GM21717 (cell line): ENCODE measurements at regions not wholly inside any gene's neighbourhood (a gene's known extent, or its start where the extent isn't known, plus 50 kb on each side); places are given as distances from the start of the nearest gene placed in this dataset.
"Not testable (repeated sequence)": the region's sequence is repeated elsewhere in the genome, so short reads cannot be mapped to it uniquely, and the experiment has no call there.

Experiments
- ATAC-seq: cut with Tn5 transposase; IDR thresholded peaks from one replicate; pipeline ENCODE4 v1.9.1; 2021; ENCODE audit warnings: mild to moderate bottlenecking, moderate library complexity; ENCODE audit not compliant: unreplicated experiment

DNA sequence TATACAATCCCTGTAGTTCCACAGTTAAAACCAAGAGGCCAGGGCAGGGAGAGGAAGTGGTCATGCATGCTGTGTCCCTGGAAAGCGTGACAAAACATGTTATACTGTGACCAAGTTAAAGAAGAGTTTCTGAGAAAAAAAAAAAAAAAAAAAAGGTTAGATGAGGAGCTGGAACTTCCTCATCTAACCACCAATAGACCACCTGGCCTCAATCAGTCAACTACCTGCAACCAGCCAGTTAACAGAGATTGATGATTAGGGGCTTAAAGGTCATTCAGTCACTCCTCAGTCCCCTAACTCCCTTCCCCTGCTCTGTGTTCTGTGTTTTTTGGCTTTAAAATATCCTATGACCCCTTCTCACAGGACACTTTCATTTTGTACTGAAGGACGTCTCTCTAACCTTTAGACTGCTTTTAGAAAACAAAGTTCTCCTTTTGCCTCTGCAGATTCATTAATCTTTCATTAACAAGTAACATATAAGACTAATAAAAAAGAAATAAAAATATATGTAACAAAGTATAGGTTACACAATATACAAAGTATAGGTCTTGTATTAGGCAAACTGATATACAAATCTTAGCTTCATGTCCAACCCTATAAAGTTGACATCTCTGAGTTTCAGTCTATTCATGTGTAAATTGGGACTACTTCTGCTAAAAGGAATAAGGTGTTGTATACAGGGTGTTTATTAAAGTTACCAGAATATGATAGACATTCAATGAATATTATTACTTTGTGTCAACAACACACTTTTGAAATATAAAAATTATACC lies 179.1 kb upstream of the NDST4 start:
- ATAC-seq = peak; percentile 46

DNA sequence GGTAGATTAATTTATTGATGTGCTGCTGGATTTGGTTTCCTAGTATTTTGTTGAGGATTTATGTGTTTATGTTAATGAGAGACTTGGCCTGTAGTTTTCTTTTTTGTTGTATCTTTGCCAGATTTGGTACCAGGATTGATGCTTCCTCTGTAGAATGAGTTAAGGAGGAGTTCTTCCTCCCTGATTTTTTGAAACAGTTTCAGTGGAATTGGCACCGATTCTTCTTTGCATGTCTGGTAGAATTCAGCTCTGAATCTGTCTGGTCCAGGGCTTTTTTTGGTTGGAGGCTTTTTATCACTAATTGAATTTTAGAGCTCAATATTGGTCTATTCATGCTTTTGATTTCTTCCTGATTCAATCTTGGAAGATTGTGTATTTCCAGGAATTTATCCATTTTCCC lies 174.0 kb upstream of the NDST4 start:
- ATAC-seq = no peak

DNA sequence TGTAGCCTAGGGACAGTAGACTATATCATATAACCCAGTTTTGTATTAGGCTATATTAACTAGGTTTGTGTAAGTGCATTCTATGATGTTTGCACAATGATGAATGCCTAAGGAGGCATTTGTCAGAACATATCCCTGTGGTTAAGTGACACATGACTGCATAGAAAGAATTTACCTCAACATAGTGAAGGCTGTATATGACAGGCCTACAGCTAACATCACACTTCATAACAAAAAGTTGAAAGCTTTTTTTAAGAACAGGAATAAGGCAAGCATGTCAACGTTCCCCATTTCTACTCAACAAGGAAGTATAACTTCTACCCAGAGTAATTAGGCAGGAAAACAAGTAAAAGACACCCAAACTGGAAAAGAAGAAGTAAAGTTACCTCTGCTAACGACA lies 165.9 kb upstream of the NDST4 start:
- no peak for ATAC-seq

DNA sequence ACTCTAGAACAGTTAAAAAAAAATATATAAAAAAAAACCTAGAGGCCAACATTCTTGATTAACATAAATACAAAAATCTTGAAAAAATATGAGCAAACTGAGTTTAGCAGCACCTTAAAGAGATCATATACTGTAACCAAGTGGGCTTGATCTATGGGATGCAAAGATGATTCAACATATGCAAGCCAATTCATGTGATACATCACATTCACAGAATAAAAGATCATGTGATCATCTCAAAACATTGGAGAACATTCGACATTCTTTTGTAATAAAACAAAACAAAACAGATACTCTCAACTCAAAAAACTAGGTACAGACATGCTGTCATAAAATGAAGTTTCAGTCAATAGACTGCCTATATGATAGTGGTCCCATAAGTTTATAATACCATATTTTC lies 165.4 kb upstream of the NDST4 start:
- ATAC-seq = no peak

DNA sequence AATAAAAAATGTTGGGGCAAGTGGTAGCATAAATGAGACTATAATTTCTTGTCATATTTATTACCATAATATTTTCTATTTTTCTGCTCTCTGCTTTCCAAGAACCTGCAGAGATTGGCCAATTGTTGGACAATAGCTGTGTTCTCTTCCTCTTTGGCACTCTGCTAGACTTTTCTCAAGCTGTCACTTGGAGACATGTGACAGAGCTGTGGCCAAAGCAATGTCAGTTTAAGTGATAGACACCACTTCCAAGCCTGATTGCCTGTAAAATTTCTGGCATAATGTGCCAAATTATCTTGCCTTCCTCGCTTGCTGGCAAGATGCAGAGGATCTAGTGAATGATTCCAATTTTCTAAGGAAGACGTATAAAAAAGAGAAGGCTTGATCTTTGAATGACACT lies 162.2 kb upstream of the NDST4 start:
- no peak for ATAC-seq

DNA sequence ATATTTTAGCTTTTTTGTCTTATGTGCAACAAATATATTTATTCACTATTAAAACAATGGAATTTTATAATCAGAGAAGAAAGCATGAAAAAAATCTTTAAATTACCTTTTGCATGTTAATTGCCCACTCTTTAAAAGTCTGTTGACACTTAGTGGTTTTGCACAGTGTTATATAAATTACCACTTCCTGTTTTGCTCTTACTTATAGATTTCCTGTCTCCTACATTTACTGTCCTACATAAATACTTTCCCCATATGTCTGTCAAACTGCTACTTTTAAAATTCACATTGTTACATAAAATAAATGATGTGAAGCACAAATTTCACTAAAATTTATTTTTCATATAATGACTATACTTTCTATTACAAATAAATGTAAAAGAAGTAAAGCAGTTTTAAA lies 161.1 kb upstream of the NDST4 start:
- ATAC-seq = no peak

DNA sequence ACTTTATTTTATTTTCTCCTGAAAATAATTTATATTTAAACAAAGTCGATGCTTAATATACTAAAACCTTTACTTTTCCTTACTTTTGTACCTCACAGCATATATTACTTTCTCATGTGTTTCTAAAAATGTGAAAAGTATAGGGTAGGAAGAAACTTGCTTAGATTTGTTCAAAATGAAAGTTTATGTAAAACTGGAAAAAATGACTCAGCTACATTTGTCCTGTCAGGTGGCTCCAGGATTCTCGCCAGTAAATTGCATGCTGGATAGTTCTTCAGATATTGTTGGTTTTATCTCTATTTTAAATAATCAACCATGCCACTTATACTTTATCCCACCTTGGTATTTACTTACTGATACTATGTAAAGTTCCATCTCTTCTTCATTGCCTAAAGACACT lies 159.2 kb upstream of the NDST4 start:
- no peak for ATAC-seq

DNA sequence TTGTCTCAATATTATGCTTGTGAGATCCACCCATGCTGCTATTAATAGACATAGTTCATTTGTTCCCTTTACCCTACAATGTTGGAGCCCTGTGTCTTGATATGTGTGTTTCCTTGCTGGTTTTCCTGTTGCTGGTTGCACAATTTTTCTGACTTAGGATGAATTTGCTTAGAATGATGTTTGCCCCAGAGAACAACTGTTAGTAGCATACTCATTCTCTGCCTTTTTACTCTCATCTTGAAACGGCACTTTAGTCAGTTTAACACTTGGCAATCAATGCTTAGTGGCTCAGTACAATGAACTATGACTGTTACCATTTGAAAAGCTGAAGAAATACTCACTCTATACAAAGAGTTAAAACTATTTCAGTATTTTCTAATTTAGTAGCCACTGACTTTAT lies 158.8 kb upstream of the NDST4 start:
- ATAC-seq = peak; percentile 70

DNA sequence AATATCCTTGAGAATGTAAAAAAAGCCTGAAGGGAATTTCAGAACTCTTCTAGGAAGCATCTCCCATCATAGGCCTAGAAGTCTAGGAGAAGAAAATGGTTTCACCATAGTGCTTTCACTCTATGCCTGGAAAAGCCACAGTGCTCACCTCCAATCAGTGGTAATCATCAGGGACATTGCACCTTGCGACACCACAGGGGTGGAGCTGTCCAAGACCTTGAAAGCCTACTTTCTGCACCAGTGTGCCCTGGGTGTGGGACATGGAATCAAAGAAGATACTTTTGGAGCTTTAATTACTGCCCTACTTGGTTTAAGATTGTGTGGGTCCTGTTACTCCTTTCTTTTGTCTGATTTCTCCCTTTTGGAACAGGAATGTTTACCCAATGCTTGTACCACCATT lies 146.8 kb upstream of the NDST4 start:
- no peak for ATAC-seq

DNA sequence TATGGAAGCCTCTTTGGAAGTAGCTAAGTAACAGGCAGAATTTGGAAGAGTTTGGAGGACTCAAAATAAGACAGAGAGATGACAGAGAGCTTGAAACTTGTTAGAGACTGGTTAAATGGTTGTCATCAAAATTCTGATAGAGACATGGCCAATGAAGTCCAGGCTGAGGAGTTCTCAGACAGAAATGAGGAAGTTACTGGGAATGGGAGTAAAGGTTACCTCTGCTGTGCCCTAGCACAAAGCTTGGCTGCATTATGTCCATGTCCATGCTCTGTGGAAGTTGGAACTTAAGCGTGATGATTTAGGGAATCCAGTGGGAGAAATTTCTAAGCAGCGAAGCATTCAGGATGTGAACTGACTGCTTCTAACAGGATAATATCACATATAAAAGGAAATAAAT lies 146.2 kb upstream of the NDST4 start:
- ATAC-seq = no peak

DNA sequence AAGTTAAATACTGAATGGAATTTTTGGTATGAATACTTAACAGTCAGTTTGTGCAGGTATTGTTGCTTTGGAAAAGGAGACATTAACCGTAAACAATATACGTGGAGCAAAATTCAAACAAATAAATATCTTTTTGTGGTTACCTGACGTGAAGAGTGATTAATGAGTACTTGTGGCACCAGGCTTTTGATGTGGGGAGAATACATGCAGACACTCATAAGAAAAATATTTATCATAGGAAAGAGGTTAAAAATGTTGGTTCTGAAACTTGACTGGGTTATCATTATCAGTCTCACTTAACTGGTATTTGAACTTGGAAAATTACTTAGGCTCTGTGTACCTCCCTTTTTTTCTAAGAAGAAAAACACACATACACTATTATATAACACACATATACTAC lies 136.4 kb upstream of the NDST4 start:
- ATAC-seq = no peak

DNA sequence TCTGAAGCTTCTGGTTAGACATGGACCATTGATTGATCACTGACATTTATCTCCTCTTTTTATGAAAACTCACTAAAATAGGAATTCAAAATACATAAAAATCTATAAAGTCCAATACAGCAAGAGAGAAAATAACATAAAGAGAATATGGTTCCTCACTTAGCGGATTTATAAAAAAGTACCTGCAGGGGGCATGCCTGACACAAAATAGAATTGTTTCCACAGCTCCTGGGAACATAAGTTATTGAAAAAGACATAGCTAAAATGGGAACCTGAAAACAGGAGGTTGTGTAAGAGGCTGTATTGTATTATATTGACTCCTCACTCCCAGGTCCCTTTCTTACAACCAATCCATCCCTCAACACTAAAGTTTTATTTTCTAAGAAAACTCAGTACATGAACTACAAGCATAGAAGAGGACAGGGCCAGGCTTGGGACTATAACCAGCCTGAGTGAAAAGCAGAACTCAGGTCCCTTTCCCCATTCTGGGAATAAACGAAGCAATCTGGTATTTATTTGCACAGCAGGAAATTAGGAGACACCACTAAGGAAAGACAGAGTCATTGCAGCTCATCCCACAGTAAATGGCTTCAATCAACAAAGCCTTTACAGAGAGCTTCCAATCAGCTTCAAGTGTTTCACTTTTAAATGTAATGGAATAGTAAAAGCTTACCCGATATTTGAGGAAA lies 121.1 kb upstream of the NDST4 start:
- ATAC-seq = no peak

DNA sequence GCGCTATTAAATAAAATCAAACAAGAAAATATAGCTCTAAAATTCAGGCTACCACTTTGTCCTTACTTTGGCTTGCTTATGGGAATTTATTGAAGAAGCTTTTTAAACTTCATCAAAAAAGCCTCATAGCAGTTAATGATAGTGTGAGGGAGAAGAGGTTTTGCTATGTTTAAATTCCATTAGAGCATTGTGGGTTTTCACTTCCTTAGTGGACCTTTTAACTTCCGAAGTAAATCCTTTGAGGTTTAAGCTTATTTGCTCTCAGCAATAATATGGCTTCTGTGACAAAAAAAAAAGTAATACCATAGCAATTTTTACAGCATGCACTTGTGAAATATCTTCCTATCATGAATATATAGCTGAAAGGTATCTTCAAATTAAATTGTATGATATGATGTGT lies 120.2 kb upstream of the NDST4 start:
- ATAC-seq = no peak

DNA sequence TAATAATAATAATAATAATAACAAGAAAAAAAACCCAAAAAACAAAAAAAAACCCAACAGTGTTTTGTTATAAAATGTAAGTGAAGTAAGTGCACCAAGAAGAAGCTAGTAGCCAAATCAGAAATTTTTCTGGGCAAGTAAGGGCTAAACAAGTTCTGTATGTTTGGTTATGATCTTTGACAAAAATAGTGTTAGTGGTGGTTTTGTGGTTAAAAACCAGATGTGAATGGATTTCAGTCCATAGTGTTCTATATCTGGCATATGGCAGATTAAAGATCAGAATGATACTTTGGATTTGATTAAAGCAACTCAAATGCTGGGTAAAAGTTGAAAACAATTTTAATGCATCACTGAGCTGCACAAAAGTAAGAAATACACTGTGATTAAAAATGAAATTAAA lies 116.5 kb upstream of the NDST4 start:
- ATAC-seq = no peak

DNA sequence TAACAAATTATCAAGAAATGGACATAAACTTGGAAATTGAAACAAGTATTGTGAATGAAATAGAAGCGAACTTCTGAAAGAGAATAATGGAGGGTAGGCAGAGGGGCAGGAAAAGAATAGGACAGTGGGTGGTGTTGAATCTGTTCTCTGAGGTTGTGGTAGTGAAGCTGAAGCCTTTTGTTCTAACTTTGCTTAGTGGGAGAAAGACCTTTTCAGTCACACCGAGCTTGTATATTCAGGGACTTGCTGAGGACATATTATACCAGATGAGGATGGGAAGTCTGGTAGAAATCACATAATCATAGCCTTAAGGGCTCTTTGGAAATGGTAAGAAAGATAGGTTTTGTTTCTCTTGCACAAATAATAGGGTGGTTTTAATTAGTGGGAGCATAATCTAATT lies 115.4 kb upstream of the NDST4 start:
- ATAC-seq = no peak

DNA sequence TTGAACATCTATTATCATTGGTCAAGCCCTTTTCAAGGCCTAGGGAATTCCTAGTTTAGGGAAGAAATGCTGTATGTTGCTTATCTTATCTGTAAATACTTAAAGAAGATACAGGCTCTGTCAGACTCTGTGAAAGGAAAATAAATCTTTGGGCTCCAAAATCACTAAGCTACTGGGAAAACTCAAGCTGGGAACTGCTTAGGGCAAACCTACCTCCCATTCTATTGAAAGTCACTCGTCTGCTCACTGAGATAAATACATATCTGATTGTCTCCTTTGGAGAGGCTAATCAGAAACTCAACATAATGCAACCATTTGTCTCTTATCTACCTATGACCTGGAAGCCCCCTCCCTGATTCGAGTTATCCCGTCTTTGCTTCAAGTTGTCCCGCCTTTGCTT lies 108.6 kb upstream of the NDST4 start:
- no peak for ATAC-seq

DNA sequence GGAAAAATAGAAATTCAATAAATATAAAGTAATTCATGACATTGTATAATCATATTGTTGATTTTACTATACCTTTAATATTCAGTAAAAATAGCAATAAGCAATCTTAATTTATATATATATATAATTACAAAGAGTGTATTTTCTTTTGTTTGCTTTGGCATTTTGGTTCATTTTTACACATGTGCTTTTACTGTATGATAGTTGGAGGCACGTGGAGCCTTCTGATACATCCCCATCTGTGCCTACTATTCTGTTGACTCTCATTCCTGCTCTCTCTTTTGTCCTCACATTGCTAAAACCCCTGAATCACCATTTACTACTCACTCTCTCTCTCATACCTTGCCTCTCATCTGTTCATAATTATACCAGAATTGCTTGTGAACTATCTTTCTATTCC lies 106.4 kb upstream of the NDST4 start:
- no peak for ATAC-seq

DNA sequence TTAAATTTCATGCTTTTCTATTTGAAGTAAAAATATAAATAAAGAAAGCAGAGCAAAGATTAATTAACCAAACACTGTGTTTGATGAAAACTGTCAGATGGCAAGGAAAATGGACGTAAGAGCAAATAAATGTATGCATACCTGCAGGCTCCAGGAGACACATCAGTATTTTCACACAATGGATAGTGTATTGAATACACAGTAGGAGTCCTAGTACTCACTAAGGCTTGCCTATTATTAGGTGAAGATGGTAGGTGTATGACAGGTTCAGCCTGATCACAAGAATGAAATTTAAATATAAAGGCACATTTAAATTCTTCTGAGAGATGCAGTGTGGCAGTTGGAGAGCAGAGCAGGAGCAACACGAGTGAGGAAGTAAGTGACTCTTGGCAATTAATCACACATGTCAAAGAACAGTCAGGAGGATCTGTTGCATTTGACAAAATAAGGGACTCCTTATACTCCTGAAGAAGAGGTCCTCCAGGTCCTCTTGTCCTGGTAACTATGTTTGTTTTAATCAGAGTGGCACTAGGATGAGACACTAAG lies 106.0 kb upstream of the NDST4 start:
- no peak for ATAC-seq

DNA sequence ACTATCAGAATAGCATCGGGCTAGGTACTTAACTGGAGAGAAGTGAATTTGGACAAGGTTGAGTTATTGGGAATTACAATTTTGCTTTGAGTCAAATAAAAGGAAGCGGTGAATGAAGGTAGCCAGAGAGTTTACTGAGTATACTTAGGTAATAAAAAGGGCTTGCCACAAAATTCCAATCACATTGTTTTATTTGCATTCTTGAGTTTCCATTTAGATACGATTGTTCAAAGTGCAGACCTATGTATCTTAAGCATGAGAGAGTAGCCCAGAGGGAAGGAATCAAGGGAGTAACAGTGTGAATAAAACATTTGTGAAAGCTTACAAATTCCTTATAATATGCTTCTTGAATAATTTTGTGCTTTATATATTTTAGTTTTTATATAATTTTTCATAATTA lies 102.5 kb upstream of the NDST4 start:
- no peak for ATAC-seq

DNA sequence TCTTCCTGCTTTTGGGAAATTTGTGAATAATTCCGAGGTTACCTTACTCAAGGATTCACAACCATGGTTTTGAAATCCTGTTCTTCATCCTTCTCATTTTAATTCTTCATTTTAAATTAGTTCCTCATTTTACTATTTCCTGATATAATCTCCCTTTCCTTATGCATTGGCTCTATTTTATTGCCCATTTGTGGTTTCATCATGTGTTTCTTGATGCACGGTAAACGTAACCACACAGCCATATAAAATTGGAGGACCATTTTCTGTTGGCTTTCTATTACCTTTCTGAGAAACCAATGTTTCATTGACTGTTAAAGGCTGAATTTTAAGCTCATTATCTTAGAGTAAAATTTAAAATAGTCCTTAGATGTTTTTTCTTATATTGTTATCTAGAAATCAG lies 100.3 kb upstream of the NDST4 start:
- no peak for ATAC-seq

DNA sequence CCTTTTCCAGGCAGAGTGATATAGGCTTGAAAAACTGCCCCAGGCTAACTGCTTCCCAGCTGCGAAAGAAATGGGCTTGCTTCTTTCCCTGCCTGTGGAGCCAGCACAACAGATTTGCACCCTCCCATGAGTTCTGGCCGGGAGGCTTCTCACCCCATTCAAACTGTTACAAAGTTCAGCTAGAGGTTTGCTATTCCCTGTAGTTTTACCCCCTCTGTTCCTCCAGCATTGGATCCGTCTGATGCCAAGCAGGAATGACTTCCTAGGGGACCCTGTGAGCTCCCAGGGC lies 87.6 kb upstream of the NDST4 start:
- ATAC-seq = no peak

DNA sequence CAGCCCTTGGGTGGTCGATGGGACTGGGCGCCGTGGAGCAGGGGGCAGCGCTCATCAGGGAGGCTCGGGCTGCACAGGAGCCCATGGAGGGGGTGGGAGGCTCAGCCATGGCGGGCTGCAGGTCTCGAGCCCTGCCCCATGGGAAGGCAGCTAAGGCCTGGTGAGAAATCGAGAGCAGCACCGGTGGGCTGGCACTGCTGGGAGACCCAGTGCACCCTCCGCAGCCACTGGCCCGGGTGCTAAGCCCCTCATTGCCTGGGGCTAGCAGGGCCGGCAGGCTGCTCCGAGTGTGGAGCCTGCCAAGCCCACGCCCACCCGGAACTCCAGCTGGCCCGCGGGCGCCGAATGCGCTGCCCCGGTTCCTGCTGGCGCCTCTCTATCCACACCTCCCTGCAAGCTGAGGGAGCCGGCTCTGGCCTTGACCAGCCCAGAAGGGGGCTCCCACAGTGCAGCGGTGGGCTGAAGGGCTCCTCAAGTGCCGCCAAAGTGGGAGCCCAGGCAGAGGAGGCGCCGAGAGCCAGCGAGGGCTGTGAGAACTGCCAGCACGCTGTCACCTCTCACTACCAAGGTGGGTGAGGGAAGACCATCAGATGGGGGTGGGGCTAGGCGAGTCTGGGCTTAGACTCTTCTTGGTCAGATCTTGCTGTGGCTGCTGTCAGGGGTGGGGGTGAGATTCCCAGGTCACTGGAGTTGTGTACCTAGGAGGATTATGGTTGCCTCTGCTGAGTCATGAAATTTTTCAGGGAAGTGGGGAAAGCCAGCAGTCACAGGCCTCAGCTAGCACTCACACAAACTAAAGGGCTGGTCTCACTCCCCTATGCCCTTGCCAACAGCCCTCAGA lies 87.0 kb upstream of the NDST4 start:
- not testable (repeated sequence) for ATAC-seq
